HUES48 (cell line): ENCODE measurements at regions not wholly inside any gene's neighbourhood (a gene's known extent, or its start where the extent isn't known, plus 50 kb on each side); places are given as distances from the start of the nearest gene placed in this dataset.

Experiments
- H3K27ac ChIP-seq: one replicate; pipeline ENCODE4 v1.7.0; 2013; ENCODE audit warnings: low read depth, low read length, inconsistent platforms
- H3K27me3 ChIP-seq: 2 replicates; pipeline ENCODE4 v1.6.1; 2013; ENCODE audit warnings: mild to moderate bottlenecking, low read length; ENCODE audit not compliant: control insufficient read depth, insufficient read depth
- H3K36me3 ChIP-seq: 2 replicates; pipeline ENCODE4 v1.6.1; 2013; ENCODE audit warnings: low read length; ENCODE audit not compliant: control insufficient read depth, insufficient read depth
- H3K4me1 ChIP-seq: 2 replicates; pipeline ENCODE4 v1.6.1; 2013; ENCODE audit warnings: mild to moderate bottlenecking, low read length; ENCODE audit not compliant: control insufficient read depth, insufficient read depth
- H3K4me3 ChIP-seq: 2 replicates; pipeline ENCODE4 v1.5.1; 2013; ENCODE audit warnings: mild to moderate bottlenecking, low read depth, low read length
- H3K9ac ChIP-seq: 2 replicates; pipeline ENCODE4 v1.6.1; 2013; ENCODE audit warnings: mild to moderate bottlenecking, low read depth, low read length, moderate library complexity
- H3K9me3 ChIP-seq: 2 replicates; pipeline ENCODE4 v1.6.1; 2013; ENCODE audit warnings: low read length; ENCODE audit not compliant: control insufficient read depth, insufficient read depth

DNA sequence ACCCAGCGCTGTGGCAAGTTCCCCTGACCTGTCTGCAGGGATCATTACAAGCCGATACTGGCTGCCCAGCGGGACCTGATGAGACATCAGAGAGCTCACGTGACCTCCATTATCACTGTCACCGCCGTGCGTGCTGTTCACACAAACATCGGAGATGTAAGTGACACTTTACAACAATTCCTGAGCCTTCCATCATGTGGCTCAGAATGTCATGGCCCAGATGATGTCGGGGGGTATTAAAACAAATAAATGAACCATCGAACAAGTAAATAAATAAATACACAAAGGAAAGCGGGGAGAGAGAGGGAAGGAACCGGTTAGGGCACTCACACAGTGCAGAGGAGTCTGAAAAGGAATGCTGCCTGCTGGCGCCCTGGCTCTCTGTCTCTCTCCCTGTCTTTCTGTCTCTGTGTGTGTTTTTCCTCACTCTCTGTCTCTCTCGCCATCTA is 195.1 kb downstream of the BMP7 start:
- Histone ChIP-seq H3K4me3 (peak overlapping the region; percentile 58), H3K9me3 (no peaks in the 10 kb centered on the region), H3K27me3 (peaks cover 13% of the 10 kb centered on the region), H3K36me3 (no peaks in the 10 kb centered on the region), H3K27ac (no peak overlapping the region), H3K9ac (no peak overlapping the region; the same call in 1 of the 2 replicates), H3K4me1 (peaks cover 28% of the 10 kb centered on the region; the same call in 1 of the 2 replicates)

DNA sequence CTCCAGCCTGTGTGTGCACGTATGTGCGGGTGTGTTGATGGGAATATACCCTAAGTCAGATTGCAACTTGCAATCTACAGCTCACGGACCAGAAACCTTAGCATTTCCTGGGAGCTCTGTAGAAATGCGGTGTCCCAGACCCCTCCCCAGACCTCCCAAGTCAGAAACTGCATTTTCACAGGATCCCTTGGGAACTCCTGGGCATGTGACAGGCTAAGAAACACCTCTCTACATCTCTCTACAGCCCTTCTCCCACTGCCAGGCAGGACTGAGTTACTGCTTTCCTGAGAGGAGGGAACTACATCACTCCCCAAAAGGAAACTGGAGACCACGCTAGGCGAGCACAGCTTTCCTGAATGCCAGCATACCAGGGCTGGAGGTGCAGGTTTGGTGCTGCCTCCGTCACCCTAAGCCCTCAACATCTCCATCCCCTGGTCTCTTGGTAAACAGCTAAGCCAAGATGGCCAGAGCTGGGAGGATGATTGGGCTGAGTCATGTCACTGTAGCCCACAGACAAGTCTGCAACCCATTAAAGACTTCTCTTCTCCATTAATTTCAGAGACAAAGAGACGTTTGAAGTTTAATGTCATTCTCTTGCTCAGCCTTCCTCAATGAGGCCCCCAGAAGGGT is 194.4 kb downstream of the BMP7 start:
- Histone ChIP-seq H3K36me3 (no peaks in the 10 kb centered on the region), H3K4me1 (peaks cover 24% of the 10 kb centered on the region; the same call in 1 of the 2 replicates), H3K27me3 (peaks cover 13% of the 10 kb centered on the region), H3K4me3 (no peak overlapping the region), H3K9ac (no peak overlapping the region), H3K27ac (no peak overlapping the region), H3K9me3 (no peaks in the 10 kb centered on the region)

DNA sequence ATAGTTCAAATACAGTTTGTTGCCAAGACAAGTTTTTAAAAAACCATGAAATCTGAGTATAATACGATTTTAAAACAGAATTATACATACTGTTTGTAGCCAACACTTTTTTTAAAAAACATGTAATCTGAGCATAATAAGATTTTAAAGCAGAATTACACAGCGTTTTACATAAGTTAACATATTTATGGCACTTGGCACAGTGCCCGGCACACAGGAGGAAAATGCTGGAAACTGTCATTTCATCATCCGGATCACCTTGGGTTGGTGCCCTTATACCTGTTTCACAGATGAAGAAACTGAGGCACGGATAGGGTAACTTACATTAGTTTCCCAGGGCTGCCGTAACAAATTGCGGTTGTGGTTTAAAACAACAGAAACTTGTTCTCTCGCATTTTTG is 193.0 kb downstream of the BMP7 start:
- Histone ChIP-seq H3K27me3 (peaks cover 13% of the 10 kb centered on the region), H3K4me3 (no peak overlapping the region), H3K27ac (no peak overlapping the region), H3K9me3 (no peaks in the 10 kb centered on the region), H3K9ac (no peak overlapping the region), H3K4me1 (peaks cover 16% of the 10 kb centered on the region; the same call in 1 of the 2 replicates), H3K36me3 (no peaks in the 10 kb centered on the region)

DNA sequence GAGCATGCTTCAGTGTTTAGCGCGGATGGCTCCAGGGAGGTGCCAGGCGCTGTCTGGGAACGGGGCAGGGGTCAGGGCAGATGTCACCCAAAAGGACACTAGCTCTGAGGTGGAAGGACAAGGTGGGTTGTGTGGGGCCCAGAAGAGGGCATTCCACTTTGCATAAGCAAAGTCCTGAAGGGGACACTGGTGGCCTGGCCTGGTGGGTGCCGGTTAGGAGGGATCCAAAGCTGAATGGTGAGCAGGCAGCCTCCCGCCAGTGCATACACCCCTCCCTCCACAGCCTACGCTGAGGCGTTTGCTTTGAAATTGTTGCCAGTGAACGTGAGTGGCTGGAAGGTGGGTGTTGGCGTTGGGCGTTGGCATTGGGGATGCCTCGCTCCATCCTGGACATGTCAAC is 192.1 kb downstream of the BMP7 start:
- Histone ChIP-seq H3K27me3 (peaks cover 13% of the 10 kb centered on the region), H3K27ac (no peak overlapping the region), H3K36me3 (no peaks in the 10 kb centered on the region), H3K4me1 (peaks cover 16% of the 10 kb centered on the region), H3K4me3 (no peak overlapping the region), H3K9ac (no peak overlapping the region), H3K9me3 (no peaks in the 10 kb centered on the region)

DNA sequence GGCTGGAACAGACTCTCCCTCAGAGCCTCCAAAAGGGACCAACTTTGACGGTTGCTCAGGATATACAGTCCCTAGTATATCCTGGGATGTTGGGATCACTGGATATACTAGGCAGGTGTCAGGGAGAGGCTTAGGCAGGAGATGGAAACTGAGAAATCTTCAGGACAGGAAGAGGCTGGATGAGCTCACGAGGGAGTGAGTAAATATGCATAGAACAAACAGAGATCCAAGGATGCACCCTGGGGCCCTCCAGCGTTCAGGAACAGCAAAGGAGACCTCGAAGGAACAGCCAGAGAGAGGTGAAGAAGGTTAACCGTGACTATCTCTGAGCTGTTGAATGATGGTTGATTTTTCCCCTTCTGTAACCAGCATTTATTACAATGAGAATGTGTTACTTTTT is 191.3 kb downstream of the BMP7 start:
- H3K9ac ChIP-seq: no peak overlapping the region
- peaks cover 19% of the 10 kb centered on the region for H3K4me1 ChIP-seq
- H3K36me3 ChIP-seq: no peaks in the 10 kb centered on the region
- H3K27ac ChIP-seq: no peak overlapping the region
- H3K9me3 ChIP-seq: no peaks in the 10 kb centered on the region
- H3K4me3 ChIP-seq: no peak overlapping the region
- peaks cover 9% of the 10 kb centered on the region for H3K27me3 ChIP-seq

DNA sequence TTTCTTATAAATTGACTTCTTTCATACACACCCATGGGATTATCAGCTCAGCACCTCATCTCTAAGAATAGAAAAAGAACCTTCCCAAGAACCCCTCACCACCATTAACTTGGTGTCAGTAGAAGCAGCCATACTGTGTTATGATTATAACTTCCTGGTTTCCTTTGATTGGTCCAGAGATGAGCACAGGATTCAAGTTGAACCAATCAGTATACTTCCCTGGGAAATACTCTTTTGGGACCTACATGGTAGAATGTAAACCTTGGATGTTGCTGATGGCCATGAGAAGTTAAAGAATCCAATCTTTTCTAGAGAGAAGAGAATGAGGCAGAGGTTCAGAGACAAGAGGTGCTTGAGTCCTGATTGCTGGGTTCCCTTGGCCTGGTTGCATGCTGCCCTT is 190.8 kb downstream of the BMP7 start:
- H3K4me3 ChIP-seq: no peak overlapping the region
- peaks cover 19% of the 10 kb centered on the region for H3K4me1 ChIP-seq
- no peak overlapping the region for H3K27ac ChIP-seq
- no peaks in the 10 kb centered on the region for H3K36me3 ChIP-seq
- H3K9ac ChIP-seq: no peak overlapping the region
- no peaks in the 10 kb centered on the region for H3K9me3 ChIP-seq
- H3K27me3 ChIP-seq: peaks cover 4% of the 10 kb centered on the region

DNA sequence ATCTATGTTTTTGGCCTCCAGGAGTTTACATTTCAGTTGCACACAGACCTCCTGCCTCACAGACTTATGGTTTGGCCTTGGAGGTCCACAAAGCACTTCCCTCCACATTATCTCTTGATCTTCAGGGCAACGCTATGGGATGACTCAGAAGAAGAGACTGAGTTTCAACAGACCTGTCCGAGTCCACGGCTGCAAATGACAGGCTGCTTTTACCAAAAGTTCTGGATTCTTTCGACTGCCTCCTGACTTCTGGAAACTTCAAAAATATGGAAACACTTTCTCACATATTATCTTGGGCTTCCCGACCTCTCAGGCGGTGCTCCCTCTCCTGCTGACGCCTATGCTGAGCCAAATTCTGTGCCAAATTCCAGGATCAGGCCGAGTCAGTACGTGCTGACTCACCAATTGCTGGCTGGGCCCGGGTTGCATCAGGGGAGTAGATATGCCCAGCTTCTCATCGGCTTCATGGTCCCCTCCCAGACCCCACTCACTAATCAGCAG is 190.2 kb downstream of the BMP7 start:
- Histone ChIP-seq H3K9me3 (no peaks in the 10 kb centered on the region), H3K9ac (no peak overlapping the region), H3K4me3 (no peak overlapping the region), H3K36me3 (no peaks in the 10 kb centered on the region), H3K27ac (no peak overlapping the region), H3K4me1 (peaks cover 14% of the 10 kb centered on the region), H3K27me3 (no peaks in the 10 kb centered on the region; the same call in 1 of the 2 replicates)

DNA sequence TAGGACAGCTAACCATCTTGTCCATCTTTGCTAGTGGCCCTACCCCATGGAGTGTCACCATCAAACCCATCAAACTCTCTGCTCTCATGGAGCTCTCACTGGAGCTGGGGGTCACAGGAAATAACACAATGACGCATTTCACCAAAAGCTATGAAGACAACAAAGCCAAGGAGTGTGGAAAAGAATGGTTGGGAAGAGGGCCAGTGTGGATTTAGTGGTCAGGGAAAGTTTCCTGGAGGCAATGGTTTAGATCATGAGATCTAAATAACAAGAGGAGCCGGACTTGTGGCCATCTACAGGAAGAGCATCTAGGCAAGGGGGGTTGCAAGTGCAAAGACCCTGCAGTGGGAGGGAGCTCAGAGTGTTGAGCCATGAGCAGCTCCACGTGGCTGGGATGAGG is 189.5 kb downstream of the BMP7 start:
- no peaks in the 10 kb centered on the region; the same call in 1 of the 2 replicates for H3K27me3 ChIP-seq
- no peak overlapping the region for H3K4me3 ChIP-seq
- H3K9ac ChIP-seq: no peak overlapping the region
- H3K9me3 ChIP-seq: no peaks in the 10 kb centered on the region
- H3K36me3 ChIP-seq: no peaks in the 10 kb centered on the region
- peaks cover 7% of the 10 kb centered on the region for H3K4me1 ChIP-seq
- H3K27ac ChIP-seq: no peak overlapping the region

DNA sequence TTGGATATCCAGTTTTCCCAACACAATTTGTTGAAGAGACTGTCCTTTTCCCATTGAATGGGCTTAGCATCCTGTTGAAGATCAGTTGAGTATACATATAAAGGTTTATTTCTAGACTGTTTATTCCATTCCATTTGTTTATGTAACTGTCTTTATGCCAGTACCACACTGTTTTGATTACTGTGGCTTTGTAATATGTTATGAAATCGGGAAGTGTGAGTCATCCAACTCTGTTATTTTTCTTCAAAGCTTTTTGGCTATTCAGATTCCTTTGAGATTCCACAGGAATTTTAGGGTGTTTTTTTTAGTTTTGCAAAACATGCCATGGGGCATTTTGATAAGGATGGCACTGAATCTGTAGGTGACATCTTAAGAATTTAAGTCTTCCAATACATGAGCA is 188.3 kb downstream of the BMP7 start:
- Histone ChIP-seq H3K27ac (no peak overlapping the region), H3K4me3 (no peak overlapping the region)

DNA sequence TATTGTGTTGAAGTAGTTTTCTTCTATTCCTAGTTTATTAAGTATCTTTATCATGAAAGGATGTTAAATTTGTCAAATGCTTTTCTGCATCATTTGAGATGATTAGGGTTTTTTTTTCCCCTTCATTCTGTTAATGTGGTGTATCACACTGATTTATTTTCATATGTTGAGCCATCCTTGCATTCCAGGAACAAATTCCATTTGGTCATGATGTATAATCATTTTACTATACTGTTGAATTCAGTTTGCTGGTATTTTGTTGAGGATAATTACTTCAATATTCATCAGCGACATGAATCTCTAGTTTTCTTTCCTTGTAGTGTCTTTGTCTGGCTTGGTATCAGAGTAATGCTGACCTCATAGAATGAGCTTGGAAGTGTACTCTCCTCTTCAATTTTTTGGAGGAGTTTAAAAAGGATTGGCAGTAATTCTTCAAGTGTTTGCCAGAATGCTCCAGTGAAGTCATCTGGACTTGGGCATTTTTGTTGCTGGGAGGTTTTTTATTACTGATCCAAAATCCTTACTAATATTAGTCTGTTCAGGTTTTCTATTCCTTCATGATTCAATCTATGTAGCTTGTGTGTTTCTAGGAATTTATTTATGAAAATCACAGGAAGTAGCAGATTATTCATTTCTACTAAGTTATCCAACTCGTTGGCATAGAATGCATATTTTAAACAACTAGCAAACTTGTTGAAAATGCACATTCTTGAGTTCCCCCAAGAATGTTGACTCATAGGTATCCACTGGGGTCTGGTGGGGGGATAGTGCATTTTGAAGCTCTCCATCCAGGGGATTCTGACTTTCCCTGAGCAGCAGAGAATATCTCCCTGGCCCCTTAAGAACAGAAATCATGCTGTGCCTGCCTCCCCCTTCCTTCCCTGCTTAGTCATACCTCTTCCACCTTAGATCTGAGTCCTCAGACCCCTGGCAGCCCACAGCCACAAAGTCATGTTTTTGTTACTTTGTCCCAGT is 187.1 kb downstream of the BMP7 start:
- H3K4me3 ChIP-seq: no peak overlapping the region
- no peak overlapping the region for H3K9ac ChIP-seq
- H3K36me3 ChIP-seq: no peaks in the 10 kb centered on the region
- H3K4me1 ChIP-seq: peaks cover 3% of the 10 kb centered on the region; the same call in 1 of the 2 replicates
- H3K9me3 ChIP-seq: no peaks in the 10 kb centered on the region
- no peaks in the 10 kb centered on the region for H3K27me3 ChIP-seq
- H3K27ac ChIP-seq: peak overlapping the region; percentile 22

More for the DNA sequence above, 188.3 kb downstream of the BMP7 start:
- H3K4me1 ChIP-seq: peaks cover 3% of the 10 kb centered on the region; the same call in 1 of the 2 replicates
- H3K27me3 ChIP-seq: no peaks in the 10 kb centered on the region
- H3K9me3 ChIP-seq: no peaks in the 10 kb centered on the region
- H3K36me3 ChIP-seq: no peaks in the 10 kb centered on the region
- H3K9ac ChIP-seq: no peak overlapping the region

DNA sequence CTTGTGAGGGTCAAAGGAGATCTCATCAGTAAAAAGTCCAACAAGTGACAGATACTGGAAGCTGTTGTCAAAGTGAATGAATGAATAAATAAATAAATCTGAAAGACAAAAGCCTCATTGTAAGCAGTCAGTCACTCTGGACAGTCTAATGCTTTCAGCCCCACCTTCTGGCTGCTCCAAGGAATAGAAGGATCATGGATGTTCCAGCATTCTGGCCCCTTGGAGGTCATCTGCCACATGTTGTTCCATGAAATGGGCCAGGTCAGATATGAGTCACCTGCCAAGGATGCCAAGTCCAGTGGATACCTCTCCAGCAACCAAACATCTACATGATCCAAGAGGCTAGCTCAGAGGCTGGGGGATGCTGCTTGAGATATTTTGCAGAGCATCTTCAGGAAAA is 185.6 kb downstream of the BMP7 start:
- Histone ChIP-seq H3K36me3 (no peaks in the 10 kb centered on the region), H3K4me1 (peaks cover 3% of the 10 kb centered on the region; the same call in 1 of the 2 replicates), H3K4me3 (no peak overlapping the region), H3K27ac (no peak overlapping the region), H3K9me3 (no peaks in the 10 kb centered on the region), H3K27me3 (no peaks in the 10 kb centered on the region), H3K9ac (no peak overlapping the region)
